ENCODE measurements at regions not wholly inside any gene's neighbourhood (a gene's known extent, or its start where the extent isn't known, plus 50 kb on each side); places are given as distances from the start of the nearest gene placed in this dataset.

DNA sequence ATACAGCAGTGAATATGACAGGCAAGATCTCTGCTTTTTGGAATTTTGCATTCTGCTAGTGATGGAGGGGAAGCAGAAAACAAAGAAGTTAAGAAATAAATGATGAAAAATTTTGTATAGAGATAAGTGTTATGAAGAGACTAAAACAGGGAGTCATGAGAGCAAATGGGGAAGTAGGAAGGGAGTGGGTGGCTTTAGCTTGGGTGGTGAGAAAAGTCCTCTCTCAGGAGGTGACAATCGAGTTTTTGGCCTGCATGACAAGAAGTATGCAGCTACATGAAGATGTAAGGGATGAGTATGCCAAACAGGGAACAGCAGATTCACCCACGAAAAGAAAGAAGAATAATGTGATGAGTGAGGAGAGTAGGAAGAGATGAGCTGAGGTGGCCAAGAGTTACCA, 80.7 kb upstream of the MPPED2 start:
- TF ChIP-seq, protein P1, sequence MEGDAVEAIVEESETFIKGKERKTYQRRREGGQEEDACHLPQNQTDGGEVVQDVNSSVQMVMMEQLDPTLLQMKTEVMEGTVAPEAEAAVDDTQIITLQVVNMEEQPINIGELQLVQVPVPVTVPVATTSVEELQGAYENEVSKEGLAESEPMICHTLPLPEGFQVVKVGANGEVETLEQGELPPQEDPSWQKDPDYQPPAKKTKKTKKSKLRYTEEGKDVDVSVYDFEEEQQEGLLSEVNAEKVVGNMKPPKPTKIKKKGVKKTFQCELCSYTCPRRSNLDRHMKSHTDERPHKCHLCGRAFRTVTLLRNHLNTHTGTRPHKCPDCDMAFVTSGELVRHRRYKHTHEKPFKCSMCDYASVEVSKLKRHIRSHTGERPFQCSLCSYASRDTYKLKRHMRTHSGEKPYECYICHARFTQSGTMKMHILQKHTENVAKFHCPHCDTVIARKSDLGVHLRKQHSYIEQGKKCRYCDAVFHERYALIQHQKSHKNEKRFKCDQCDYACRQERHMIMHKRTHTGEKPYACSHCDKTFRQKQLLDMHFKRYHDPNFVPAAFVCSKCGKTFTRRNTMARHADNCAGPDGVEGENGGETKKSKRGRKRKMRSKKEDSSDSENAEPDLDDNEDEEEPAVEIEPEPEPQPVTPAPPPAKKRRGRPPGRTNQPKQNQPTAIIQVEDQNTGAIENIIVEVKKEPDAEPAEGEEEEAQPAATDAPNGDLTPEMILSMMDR (IDR thresholded peaks at IDR 0.05), result no peak
- TF ChIP-seq EP300 (IDR thresholded peaks at IDR 0.05), result no peak
